Mucosa of descending colon (tissue), 3 donors: ENCODE measurements at regions not wholly inside any gene's neighbourhood (a gene's known extent, or its start where the extent isn't known, plus 50 kb on each side); places are given as distances from the start of the nearest gene placed in this dataset.
"Not testable (repeated sequence)": the region's sequence is repeated elsewhere in the genome, so short reads cannot be mapped to it uniquely, and the experiment has no call there.

Experiments
- ATAC-seq: fragments of 200-7000 bp; cut with Tn5 transposase; one replicate; pipeline ENCODE4 v1.9.1; 2020; ENCODE audit warnings: mild to moderate bottlenecking, moderate library complexity
- DNase-seq, 3 donors: peaks; one replicate each; pipeline ENCODE4 v3.0.0-alpha.2; 2020
- H3K36me3 ChIP-seq: fragments of 200-600 bp; one replicate; pipeline ENCODE4 v1.8.0; 2021; ENCODE audit warnings: low read depth, mild to moderate bottlenecking
- H3K4me1 ChIP-seq: fragments of 200-600 bp; one replicate; pipeline ENCODE4 v1.8.0; 2021; ENCODE audit warnings: low read depth, mild to moderate bottlenecking
- H3K4me3 ChIP-seq: fragments of 200-600 bp; one replicate; pipeline ENCODE4 v1.8.0; 2021; ENCODE audit warnings: mild to moderate bottlenecking
- H3K9me3 ChIP-seq: fragments of 200-600 bp; one replicate; pipeline ENCODE4 v1.8.0; 2021; ENCODE audit warnings: mild to moderate bottlenecking
- intact Hi-C, 2 donors: fragments of 100-400 bp; cut with DNase I in 1 of 2; cut with micrococcal nuclease in 1 of 2; formaldehyde crosslinking; loops; one replicate each; pipeline versions ENCODE4 v1.11.0 to v1.11.1; 2022; cut with DNase I, micrococcal nuclease
- TF ChIP-seq, protein P1 (sequence below): fragments of 200-600 bp; IDR thresholded peaks from one replicate; pipeline ENCODE4 v1.8.0; 2022; ENCODE audit warnings: antibody characterized with exemption, mild to moderate bottlenecking
- donor health status: DM: no; HTN: no; CAD: no; lungs with moderate emphysema.
- donor health status: DM: no; HTN: no; CAD: no.
- donor health status: DM: no; HTN: yes; CAD: no.

DNA sequence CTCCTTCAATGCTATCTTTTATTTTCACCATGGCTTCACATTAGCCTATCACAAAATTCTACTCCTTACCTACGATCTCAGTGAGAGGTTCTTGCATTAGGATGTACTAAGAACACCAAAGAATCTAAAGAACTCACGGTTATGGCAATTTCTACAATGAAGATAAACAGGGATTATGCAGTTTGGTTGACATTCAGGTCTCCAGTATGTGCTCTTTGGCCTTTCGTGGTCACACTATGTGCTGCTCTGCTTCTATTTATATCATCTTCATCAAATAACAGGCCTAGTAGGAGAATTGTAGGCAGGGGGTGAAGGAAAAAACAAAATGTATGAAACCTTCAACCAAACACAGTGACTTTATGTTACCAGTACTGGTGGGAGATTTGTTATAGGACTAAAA lies 194.0 kb upstream of the SAMSN1 start:
- H3K4me3 ChIP-seq = no peak overlapping the region
- intact Hi-C loops = no loop called here
- DNase-seq (no peak), ATAC-seq (no peak)
- H3K36me3 ChIP-seq = no peaks in the 10 kb centered on the region
- no peaks in the 10 kb centered on the region for H3K9me3 ChIP-seq
- TF ChIP-seq, protein P1, sequence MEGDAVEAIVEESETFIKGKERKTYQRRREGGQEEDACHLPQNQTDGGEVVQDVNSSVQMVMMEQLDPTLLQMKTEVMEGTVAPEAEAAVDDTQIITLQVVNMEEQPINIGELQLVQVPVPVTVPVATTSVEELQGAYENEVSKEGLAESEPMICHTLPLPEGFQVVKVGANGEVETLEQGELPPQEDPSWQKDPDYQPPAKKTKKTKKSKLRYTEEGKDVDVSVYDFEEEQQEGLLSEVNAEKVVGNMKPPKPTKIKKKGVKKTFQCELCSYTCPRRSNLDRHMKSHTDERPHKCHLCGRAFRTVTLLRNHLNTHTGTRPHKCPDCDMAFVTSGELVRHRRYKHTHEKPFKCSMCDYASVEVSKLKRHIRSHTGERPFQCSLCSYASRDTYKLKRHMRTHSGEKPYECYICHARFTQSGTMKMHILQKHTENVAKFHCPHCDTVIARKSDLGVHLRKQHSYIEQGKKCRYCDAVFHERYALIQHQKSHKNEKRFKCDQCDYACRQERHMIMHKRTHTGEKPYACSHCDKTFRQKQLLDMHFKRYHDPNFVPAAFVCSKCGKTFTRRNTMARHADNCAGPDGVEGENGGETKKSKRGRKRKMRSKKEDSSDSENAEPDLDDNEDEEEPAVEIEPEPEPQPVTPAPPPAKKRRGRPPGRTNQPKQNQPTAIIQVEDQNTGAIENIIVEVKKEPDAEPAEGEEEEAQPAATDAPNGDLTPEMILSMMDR = no peak
- H3K4me1 ChIP-seq = no peaks in the 10 kb centered on the region

DNA sequence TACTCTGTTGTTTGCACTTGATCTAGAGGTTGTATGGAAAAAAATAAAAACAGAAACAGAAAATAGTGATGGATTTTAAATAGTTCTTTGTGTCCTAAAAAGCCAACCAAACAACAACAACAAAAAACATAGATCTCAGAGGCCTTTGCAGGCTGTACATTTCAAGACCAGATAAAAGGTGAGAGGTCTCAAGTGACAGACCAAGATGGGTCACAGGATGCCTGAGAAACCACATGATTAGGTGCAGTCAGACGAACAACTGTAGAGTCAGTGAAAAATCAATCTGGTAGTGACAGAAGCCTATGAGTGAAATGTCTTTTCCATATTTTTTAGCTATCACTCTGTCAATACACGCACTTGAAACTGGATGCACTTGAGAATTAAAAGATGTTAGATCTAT lies 193.5 kb upstream of the SAMSN1 start:
- Histone ChIP-seq H3K4me1 (no peaks in the 10 kb centered on the region), H3K4me3 (no peak overlapping the region), H3K36me3 (no peaks in the 10 kb centered on the region), H3K9me3 (no peaks in the 10 kb centered on the region)
- intact Hi-C loops = no loop called here
- no peak for DNase-seq
- ATAC-seq = no peak
- TF ChIP-seq, protein P1 = no peak

GRCh38 chr21:14738576-14738975 lies 192.5 kb upstream of the SAMSN1 start:
- H3K4me1 ChIP-seq, H3K4me3 ChIP-seq, intact Hi-C loops, H3K9me3 ChIP-seq, ATAC-seq, H3K36me3 ChIP-seq, DNase-seq: not testable (repeated sequence)

DNA sequence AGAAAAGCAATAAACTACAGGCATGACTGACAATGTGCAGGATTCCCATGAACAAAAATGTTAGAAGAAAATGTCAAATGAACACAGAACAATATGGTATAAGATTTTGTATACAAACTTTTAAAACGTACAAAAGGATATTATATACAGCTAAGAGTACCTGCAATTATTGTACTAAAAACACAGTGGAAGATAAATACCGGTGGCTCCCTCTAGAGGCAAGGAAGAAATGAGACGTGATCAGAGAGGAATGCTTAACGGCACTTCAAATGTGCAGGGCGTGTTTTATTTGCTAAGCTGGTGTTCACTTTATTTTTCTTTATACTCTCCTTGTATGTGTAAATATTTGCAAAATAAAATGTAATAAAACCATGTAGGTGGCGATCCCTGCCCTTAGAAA lies 191.8 kb upstream of the SAMSN1 start:
- Histone ChIP-seq H3K36me3 (no peaks in the 10 kb centered on the region), H3K9me3 (no peaks in the 10 kb centered on the region), H3K4me3 (no peak overlapping the region), H3K4me1 (no peaks in the 10 kb centered on the region)
- intact Hi-C loops = no loop called here
- DNase-seq = peak in 1 of 3 donors; percentile 88
- ATAC-seq = peak; percentile 98
- TF ChIP-seq, protein P1 = peak; percentile 51

GRCh38 chr21:14737284-14737691 lies 191.2 kb upstream of the SAMSN1 start:
- Histone ChIP-seq H3K9me3 (no peaks in the 10 kb centered on the region), H3K4me3 (no peak overlapping the region), H3K36me3 (no peaks in the 10 kb centered on the region), H3K4me1 (no peaks in the 10 kb centered on the region)
- ATAC-seq (no peak), DNase-seq (no peak)
- intact Hi-C loops = no loop called here
- TF ChIP-seq, protein P1 = no peak

GRCh38 chr21:14736672-14737071 lies 190.6 kb upstream of the SAMSN1 start:
- Histone ChIP-seq H3K4me3 (no peak overlapping the region), H3K36me3 (no peaks in the 10 kb centered on the region), H3K4me1 (no peaks in the 10 kb centered on the region), H3K9me3 (no peaks in the 10 kb centered on the region)
- intact Hi-C loops = no loop called here
- TF ChIP-seq, protein P1 = no peak
- DNase-seq (no peak), ATAC-seq (no peak)
